CD8-positive, alpha-beta memory T cell (primary cell): ENCODE measurements at regions not wholly inside any gene's neighbourhood (a gene's known extent, or its start where the extent isn't known, plus 50 kb on each side); places are given as distances from the start of the nearest gene placed in this dataset.
"Not testable (repeated sequence)": the region's sequence is repeated elsewhere in the genome, so short reads cannot be mapped to it uniquely, and the experiment has no call there.

Source experiments
- CTCF ChIA-PET: fragments of 350-600 bp; sonication (Branson Sonifier 250); formaldehyde crosslinking; loops from one replicate; lab custom pipeline; 2021; ENCODE audit warnings: antibody characterized with exemption; lab: Charles Lee
- POLR2A ChIA-PET: fragments of 350-600 bp; sonication (Branson Sonifier 250); formaldehyde crosslinking; loops from one replicate; lab custom pipeline; 2021; ENCODE audit warnings: antibody characterized with exemption; lab: Charles Lee
- DNase-seq, 5 donors: peaks; one replicate each; pipeline versions ENCODE4 v3.0.0 to v3.0.0-alpha.2; 2020 to 2022; ENCODE audit warnings: mixed read lengths in 1 of 5
- H3K27ac ChIP-seq: one replicate; pipeline ENCODE4 v1.7.0; 2013; ENCODE audit warnings: low read depth, mild to moderate bottlenecking, low read length, moderate library complexity
- H3K27me3 ChIP-seq: 2 replicates; pipeline ENCODE4 v1.7.0; 2013; ENCODE audit warnings: low read length, mild to moderate bottlenecking; ENCODE audit not compliant: insufficient read depth, poor library complexity, severe bottlenecking
- H3K36me3 ChIP-seq: 2 replicates; pipeline ENCODE4 v1.7.0; 2013; ENCODE audit warnings: mild to moderate bottlenecking, low read length, moderate library complexity; ENCODE audit not compliant: insufficient read depth
- H3K4me1 ChIP-seq: 2 replicates; pipeline ENCODE4 v1.7.0; 2013; ENCODE audit warnings: mild to moderate bottlenecking, low read length, moderate library complexity; ENCODE audit not compliant: insufficient read depth
- H3K4me3 ChIP-seq: 2 replicates; pipeline ENCODE4 v1.7.0; 2013; ENCODE audit warnings: mild to moderate bottlenecking, low read length
- H3K9me3 ChIP-seq: 2 replicates; pipeline ENCODE4 v1.7.0; 2013; ENCODE audit warnings: mild to moderate bottlenecking, low read length
- H3K27ac Mint-ChIP-seq, 8 donors: one replicate each; pipeline ENCODE4 v1.8.0; 2020 to 2021; ENCODE audit warnings: mixed read lengths in 8 of 8, mild to moderate bottlenecking in 6 of 8, inconsistent platforms in 3 of 8, moderate library complexity in 3 of 8
- H3K27me3 Mint-ChIP-seq, 2 donors: one replicate each; pipeline ENCODE4 v1.8.0; 2020 to 2021; ENCODE audit warnings: mixed read lengths in 2 of 2, mild to moderate bottlenecking in 1 of 2, moderate library complexity in 1 of 2
- H3K36me3 Mint-ChIP-seq, 3 donors: one replicate each; pipeline ENCODE4 v1.8.0; 2020 to 2021; ENCODE audit warnings: mixed read lengths in 3 of 3, inconsistent platforms in 1 of 3, mild to moderate bottlenecking in 1 of 3
- H3K4me1 Mint-ChIP-seq, 3 donors: one replicate each; pipeline ENCODE4 v1.8.0; 2020 to 2021; ENCODE audit warnings: mixed read lengths in 3 of 3, inconsistent platforms in 1 of 3, mild to moderate bottlenecking in 1 of 3
- H3K4me3 Mint-ChIP-seq, 7 donors: one replicate each; pipeline ENCODE4 v1.8.0; 2020 to 2021; ENCODE audit warnings: mixed read lengths in 7 of 7, mild to moderate bottlenecking in 6 of 7, moderate library complexity in 4 of 7, inconsistent platforms in 2 of 7
- H3K9me3 Mint-ChIP-seq, 5 donors: one replicate each; pipeline ENCODE4 v1.8.0; 2020 to 2022; ENCODE audit warnings: mixed read lengths in 5 of 5, mild to moderate bottlenecking in 3 of 5, moderate library complexity in 2 of 5, inconsistent platforms in 1 of 5

- ChIA-PET POLR2A (no interaction called here), CTCF (no interaction called here)
- Histone ChIP-seq H3K27me3 (no peaks in the 10 kb centered on the region), H3K36me3 (no peaks in the 10 kb centered on the region), H3K9me3 (no peaks in the 10 kb centered on the region), H3K4me3 (no peak overlapping the region), H3K27ac (no peak overlapping the region), H3K4me1 (no peaks in the 10 kb centered on the region)
- H3K27ac Mint-ChIP-seq: no peak overlapping the region
- H3K9me3 Mint-ChIP-seq: no peaks in the 10 kb centered on the region
- peaks cover 11 to 15% of the 10 kb centered on the region in 2 donors for H3K27me3 Mint-ChIP-seq
- DNase-seq: no peak
- H3K36me3 Mint-ChIP-seq: no peaks in the 10 kb centered on the region
- H3K4me3 Mint-ChIP-seq: no peak overlapping the region
- H3K4me1 Mint-ChIP-seq: no peaks in the 10 kb centered on the region
Measured at GRCh38 chr6:8170245-8170644, 67.9 kb upstream of the EEF1E1 start.

GRCh38 chr6:8166156-8166555, 63.8 kb upstream of the EEF1E1 start:
- no peak overlapping the region for H3K27ac ChIP-seq

DNA sequence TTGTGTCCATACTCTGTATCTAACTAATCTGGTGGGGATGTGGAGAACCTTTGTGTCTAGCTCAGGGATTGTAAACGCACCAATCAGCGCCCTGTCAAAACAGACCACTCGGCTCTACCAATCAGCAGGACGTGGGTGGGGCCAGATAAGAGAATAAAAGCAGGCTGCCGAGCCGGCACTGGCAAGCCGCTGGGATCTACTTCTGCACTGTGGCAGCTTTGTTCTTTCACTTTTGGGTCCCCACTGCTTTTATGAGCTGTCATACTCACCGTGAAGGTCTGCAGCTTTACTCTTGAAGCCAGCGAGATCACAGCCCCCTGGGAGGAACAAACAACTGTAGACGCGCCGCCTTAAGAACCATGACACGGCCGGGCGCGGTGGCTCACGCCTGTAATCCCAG, 62.7 kb upstream of the EEF1E1 start:
- H3K4me1 Mint-ChIP-seq, POLR2A ChIA-PET, DNase-seq, H3K4me3 ChIP-seq, H3K27ac Mint-ChIP-seq, H3K9me3 ChIP-seq, H3K27ac ChIP-seq, CTCF ChIA-PET, H3K4me3 Mint-ChIP-seq, H3K9me3 Mint-ChIP-seq, H3K4me1 ChIP-seq, H3K27me3 ChIP-seq, H3K36me3 Mint-ChIP-seq, H3K36me3 ChIP-seq: not testable (repeated sequence)
- peaks cover 4 to 13% of the 10 kb centered on the region in 2 donors for H3K27me3 Mint-ChIP-seq

More at GRCh38 chr6:8166156-8166555, 63.8 kb upstream of the EEF1E1 start:
- H3K4me3 Mint-ChIP-seq: no peak overlapping the region
- DNase-seq: no peak
- ChIA-PET CTCF (no interaction called here), POLR2A (no interaction called here)
- H3K9me3 Mint-ChIP-seq: peaks cover 0 to 3% (median 2%) of the 10 kb centered on the region in 5 donors
- Histone ChIP-seq H3K4me1 (no peaks in the 10 kb centered on the region), H3K9me3 (no peaks in the 10 kb centered on the region), H3K4me3 (no peak overlapping the region), H3K27me3 (no peaks in the 10 kb centered on the region), H3K36me3 (no peaks in the 10 kb centered on the region)
- H3K27me3 Mint-ChIP-seq: peaks cover 9 to 11% of the 10 kb centered on the region in 2 donors
- H3K36me3 Mint-ChIP-seq: no peaks in the 10 kb centered on the region
- no peak overlapping the region for H3K27ac Mint-ChIP-seq
- no peaks in the 10 kb centered on the region for H3K4me1 Mint-ChIP-seq

- H3K27ac Mint-ChIP-seq, H3K4me3 Mint-ChIP-seq, H3K4me3 ChIP-seq, H3K36me3 Mint-ChIP-seq, H3K9me3 Mint-ChIP-seq, H3K4me1 Mint-ChIP-seq, H3K4me1 ChIP-seq, H3K9me3 ChIP-seq, POLR2A ChIA-PET, CTCF ChIA-PET, H3K36me3 ChIP-seq, H3K27me3 ChIP-seq, H3K27ac ChIP-seq, DNase-seq: not testable (repeated sequence)
- H3K27me3 Mint-ChIP-seq: peaks cover 4 to 15% of the 10 kb centered on the region in 2 donors
Measured at GRCh38 chr6:8164281-8164680, 61.9 kb upstream of the EEF1E1 start.

GRCh38 chr6:8159966-8160365, 57.6 kb upstream of the EEF1E1 start:
- Mint-ChIP-seq H3K4me1 (no peaks in the 10 kb centered on the region), H3K27me3 (peaks cover 4 to 11% of the 10 kb centered on the region in 2 donors), H3K9me3 (peaks cover 0 to 3% (median 2%) of the 10 kb centered on the region in 5 donors), H3K36me3 (no peaks in the 10 kb centered on the region), H3K27ac (peak overlapping the region in 1 of 8 donors; percentile 12), H3K4me3 (no peak overlapping the region)
- POLR2A ChIA-PET: no interaction called here
- Histone ChIP-seq H3K27me3 (no peaks in the 10 kb centered on the region), H3K9me3 (no peaks in the 10 kb centered on the region), H3K27ac (no peak overlapping the region), H3K4me3 (no peak overlapping the region), H3K4me1 (no peaks in the 10 kb centered on the region), H3K36me3 (no peaks in the 10 kb centered on the region)
- CTCF ChIA-PET: no interaction called here
- DNase-seq: no peak

DNA sequence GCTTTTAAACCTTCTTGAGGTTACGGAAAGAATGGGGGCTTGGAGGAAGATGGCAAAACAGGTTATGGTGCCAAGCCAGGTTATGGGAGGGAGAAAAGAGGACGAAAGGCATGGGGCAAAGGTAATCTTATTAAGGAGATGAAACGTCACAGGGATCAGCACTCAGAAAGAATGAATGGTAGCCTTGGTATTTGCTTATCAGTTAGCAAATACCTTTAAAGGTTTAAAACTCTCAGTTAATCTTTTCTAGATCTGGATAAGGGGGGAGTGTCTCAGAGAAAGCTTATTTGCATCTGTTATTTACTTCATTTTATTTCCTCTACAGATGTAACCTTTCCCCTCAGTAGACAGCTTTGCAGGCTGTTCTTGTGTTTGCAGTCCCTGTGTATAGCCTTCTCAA, 55.5 kb upstream of the EEF1E1 start:
- no peaks in the 10 kb centered on the region for H3K36me3 Mint-ChIP-seq
- H3K4me3 Mint-ChIP-seq: no peak overlapping the region
- H3K27me3 ChIP-seq: no peaks in the 10 kb centered on the region
- no peaks in the 10 kb centered on the region for H3K9me3 ChIP-seq
- H3K27ac ChIP-seq: no peak overlapping the region
- H3K4me1 ChIP-seq: no peaks in the 10 kb centered on the region
- no peak overlapping the region for H3K27ac Mint-ChIP-seq
- CTCF ChIA-PET: no interaction called here
- no peaks in the 10 kb centered on the region for H3K36me3 ChIP-seq
- POLR2A ChIA-PET: no interaction called here
- H3K4me3 ChIP-seq: no peak overlapping the region
- no peak for DNase-seq
- peaks cover 0 to 3% (median 2%) of the 10 kb centered on the region in 5 donors for H3K9me3 Mint-ChIP-seq
- H3K4me1 Mint-ChIP-seq: no peaks in the 10 kb centered on the region
- H3K27me3 Mint-ChIP-seq: peaks cover 4 to 25% of the 10 kb centered on the region in 2 donors

GRCh38 chr6:8155259-8156012, 53.1 kb upstream of the EEF1E1 start:
- ChIA-PET POLR2A (no interaction called here), CTCF (no interaction called here)
- Histone ChIP-seq H3K4me3 (no peak overlapping the region), H3K36me3 (no peaks in the 10 kb centered on the region), H3K27ac (no peak overlapping the region), H3K4me1 (no peaks in the 10 kb centered on the region), H3K27me3 (no peaks in the 10 kb centered on the region), H3K9me3 (no peaks in the 10 kb centered on the region)
- Mint-ChIP-seq H3K9me3 (no peaks in the 10 kb centered on the region), H3K36me3 (no peaks in the 10 kb centered on the region), H3K27me3 (peaks cover 4 to 30% of the 10 kb centered on the region in 2 donors), H3K4me3 (no peak overlapping the region), H3K4me1 (no peaks in the 10 kb centered on the region), H3K27ac (no peak overlapping the region)
- DNase-seq: no peak
